Prostate gland (tissue), 2 donors: ENCODE measurements at regions not wholly inside any gene's neighbourhood (a gene's known extent, or its start where the extent isn't known, plus 50 kb on each side); places are given as distances from the start of the nearest gene placed in this dataset.

Source experiments
- POLR2AphosphoS5 ChIP-seq: sonication (generic); formaldehyde crosslinking; IDR thresholded peaks from one replicate; pipeline ENCODE4 v1.6.1; 2017; ENCODE audit warnings: antibody characterized with exemption
- TF ChIP-seq, protein P1 (sequence below), 4 experiments: fragments of 200-600 bp in 2 of 4; fragments of 450-650 bp in 2 of 4; sonication (generic) in 2 of 4; IDR thresholded peaks; 1 replicate in 3 of 4; 2 replicates in 1 of 4; pipeline ENCODE4 v1.5.1; 2016 to 2019; ENCODE audit warnings: antibody characterized with exemption in 4 of 4, mild to moderate bottlenecking in 2 of 4, moderate library complexity in 2 of 4

DNA sequence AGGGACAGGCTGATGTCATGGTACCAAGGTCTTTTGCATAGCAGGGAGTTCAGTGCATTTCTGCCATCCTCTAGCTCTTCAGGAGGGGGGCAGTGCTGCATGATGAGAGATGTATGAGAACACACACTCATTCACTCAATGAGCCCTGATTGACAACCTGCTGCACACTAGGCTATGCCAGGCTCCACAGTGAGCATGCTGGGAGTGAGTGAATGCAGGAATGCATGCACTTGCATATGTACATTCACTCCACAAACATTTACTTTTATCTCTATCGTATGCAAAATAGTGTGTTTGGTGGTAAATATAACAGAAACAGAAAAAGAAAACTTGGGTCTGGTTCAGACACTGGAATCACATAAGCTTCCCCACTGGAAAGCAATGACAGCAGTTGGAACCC is 374.1 kb upstream of the C16orf82 start:
- TF ChIP-seq, protein P1, sequence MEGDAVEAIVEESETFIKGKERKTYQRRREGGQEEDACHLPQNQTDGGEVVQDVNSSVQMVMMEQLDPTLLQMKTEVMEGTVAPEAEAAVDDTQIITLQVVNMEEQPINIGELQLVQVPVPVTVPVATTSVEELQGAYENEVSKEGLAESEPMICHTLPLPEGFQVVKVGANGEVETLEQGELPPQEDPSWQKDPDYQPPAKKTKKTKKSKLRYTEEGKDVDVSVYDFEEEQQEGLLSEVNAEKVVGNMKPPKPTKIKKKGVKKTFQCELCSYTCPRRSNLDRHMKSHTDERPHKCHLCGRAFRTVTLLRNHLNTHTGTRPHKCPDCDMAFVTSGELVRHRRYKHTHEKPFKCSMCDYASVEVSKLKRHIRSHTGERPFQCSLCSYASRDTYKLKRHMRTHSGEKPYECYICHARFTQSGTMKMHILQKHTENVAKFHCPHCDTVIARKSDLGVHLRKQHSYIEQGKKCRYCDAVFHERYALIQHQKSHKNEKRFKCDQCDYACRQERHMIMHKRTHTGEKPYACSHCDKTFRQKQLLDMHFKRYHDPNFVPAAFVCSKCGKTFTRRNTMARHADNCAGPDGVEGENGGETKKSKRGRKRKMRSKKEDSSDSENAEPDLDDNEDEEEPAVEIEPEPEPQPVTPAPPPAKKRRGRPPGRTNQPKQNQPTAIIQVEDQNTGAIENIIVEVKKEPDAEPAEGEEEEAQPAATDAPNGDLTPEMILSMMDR (IDR thresholded peaks at IDR 0.05) = no peak
- no peak for TF ChIP-seq POLR2AphosphoS5
